ENCODE measurements at regions not wholly inside any gene's neighbourhood (a gene's known extent, or its start where the extent isn't known, plus 50 kb on each side); places are given as distances from the start of the nearest gene placed in this dataset.
"Not testable (repeated sequence)": the region's sequence is repeated elsewhere in the genome, so short reads cannot be mapped to it uniquely, and the experiment has no call there.

DNA sequence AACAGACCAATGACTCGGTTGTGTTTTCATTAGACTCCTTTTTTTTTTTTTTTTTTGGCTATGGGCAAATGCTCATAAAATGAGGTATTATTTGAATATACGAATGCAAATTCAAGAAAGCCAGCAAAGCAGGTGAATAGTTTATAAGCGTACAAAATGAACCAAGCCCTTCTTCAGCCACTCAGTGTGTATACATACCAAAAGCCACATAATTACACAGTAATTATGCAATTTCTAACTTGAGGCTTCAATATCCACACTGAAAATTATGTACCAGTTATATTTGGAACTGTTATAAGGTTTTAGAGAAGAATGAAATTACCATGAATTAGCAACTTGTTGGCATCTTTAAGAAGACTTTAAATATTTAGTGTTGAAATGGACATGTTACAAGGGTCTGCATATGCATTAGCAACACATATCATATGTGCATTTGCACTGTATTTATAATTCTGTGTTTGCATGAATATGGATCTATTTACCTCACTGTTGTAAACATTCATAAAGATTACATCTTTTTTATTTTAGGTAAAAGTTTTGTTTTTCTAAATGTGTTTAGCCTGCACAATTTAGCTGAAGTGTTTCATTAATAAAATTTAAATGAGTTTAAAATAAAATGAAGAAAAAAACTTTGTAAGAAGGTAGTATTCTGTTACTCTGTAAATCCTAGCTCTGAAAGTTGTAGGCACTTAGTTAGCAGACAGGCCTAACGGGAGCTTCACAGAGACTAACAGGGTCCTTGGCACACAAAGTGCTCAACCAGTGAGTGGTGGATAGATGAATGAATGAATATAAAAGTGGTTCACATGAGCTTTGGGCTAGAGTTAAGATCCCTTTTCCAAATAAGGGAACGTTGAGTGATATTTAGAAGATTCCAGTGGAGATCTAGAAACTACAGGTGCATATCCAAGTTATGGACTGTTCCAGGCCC is 241.0 kb upstream of the NFIA start:
- Histone ChIP-seq H3K4me3 (no peak overlapping the region), H3K27me3 (no peaks in the 10 kb centered on the region), H3K9me3 (replicated peaks) (no peaks in the 10 kb centered on the region), H3K36me3 (no peaks in the 10 kb centered on the region), H3K27ac (no peak overlapping the region), H3K4me1 (no peaks in the 10 kb centered on the region)
- no peak for DNase-seq

DNA sequence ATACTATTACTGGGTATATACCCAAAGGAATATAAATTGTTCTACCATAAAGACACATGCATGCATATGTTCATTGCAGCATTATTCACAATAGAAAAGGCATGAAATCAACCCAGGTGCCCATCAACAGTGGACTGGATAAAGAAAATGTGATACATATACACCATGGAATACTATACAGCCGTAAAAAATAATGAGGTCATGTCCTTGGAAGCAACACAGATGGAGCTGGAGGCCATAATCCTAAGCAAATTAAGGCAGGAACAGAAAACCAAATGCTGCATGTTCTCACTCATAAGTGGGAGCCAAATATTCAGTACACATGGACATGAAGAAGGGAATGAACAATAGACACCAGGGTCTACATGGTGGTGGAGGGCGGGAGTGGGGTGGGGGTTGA is 241.9 kb upstream of the NFIA start:
- not testable (repeated sequence) for H3K36me3 ChIP-seq; H3K4me1 ChIP-seq; H3K27ac ChIP-seq; DNase-seq; H3K4me3 ChIP-seq; H3K27me3 ChIP-seq; H3K9me3 ChIP-seq (replicated peaks)

DNA sequence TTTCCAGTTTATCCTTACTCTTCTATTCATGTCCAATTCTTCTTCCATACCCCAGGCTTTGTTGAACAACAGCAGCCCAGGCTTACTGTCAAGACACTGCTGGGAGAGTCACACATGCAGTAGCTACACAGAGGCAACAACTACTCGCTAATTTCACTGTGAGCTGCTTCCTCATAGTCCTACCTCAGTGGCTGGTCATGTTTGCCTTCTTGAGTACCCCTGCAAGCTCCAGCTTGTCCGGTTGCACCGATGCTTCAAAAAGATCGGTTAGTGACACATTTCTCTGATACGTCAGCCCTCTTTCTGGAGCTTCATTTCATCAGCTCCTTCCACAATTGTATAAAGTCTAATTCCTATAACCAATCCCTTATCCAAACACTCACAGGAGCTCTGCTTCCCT is 246.7 kb upstream of the NFIA start:
- Histone ChIP-seq H3K27ac (no peak overlapping the region), H3K36me3 (no peaks in the 10 kb centered on the region), H3K4me1 (no peaks in the 10 kb centered on the region), H3K27me3 (no peaks in the 10 kb centered on the region), H3K9me3 (replicated peaks) (no peaks in the 10 kb centered on the region), H3K4me3 (no peak overlapping the region)
- DNase-seq: no peak

DNA sequence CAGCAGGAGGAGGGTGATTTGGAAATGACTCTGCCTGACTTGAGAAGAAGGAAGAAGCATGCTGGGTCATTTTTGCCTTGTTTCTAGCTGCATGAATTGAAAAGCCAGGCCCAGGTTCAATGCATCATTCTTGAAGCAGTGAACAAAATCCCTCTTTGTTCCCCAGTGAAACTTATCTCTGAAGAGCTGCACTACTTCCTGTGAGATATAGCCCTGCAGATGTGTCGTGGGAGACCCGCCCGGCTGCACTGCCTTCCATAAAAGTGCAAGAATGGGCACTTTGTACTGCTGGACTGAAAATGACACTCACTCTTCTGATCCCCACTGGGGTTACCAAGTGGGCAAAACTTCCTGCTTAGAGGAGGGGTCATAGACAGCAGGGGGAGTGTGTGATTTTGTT is 249.2 kb upstream of the NFIA start:
- Histone ChIP-seq H3K9me3 (replicated peaks) (no peaks in the 10 kb centered on the region), H3K4me1 (no peaks in the 10 kb centered on the region), H3K4me3 (no peak overlapping the region), H3K27ac (no peak overlapping the region), H3K27me3 (no peaks in the 10 kb centered on the region), H3K36me3 (no peaks in the 10 kb centered on the region)
- peak in 1 of 2 experiments; percentile 33 for DNase-seq

DNA sequence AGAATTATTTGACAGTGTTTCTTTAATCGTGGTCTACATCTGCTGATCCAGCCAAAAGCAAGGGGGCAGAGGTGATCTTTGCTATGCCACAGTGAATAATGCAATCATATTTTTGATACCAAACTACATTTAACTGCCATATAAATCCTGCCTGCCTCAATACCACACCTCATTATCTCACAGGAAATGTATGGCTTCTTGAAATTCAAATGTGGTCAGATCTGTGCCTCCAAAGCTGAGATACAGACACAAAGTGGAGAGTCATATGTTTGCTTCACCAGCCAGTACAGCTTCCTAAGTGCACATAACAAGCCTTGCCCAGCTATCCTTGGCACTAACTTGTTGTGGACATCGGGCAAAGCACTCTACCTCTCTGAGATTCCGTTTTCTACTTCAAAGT is 250.0 kb upstream of the NFIA start:
- DNase-seq: no peak
- Histone ChIP-seq H3K4me3 (no peak overlapping the region), H3K27ac (no peak overlapping the region), H3K36me3 (no peaks in the 10 kb centered on the region), H3K4me1 (no peaks in the 10 kb centered on the region), H3K9me3 (replicated peaks) (no peaks in the 10 kb centered on the region), H3K27me3 (no peaks in the 10 kb centered on the region)

DNA sequence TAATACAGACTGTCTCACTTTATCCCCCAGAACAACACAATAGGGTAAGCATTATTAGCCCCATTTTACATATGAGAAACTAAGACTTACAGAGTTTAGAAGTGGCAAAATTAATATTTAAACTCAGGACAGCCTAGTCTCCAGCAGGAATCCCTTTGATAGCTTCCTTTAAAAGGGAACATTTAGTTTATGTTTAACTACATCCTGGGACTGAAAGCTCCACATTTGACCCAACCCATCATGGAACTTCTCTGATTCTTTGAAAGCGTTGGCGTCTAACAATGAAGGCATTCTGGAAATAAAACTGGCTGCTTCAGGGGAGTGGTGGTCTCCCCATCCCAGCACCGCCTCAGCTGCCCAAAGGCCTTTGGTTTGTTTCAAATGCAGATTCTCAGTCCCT is 250.6 kb upstream of the NFIA start:
- Histone ChIP-seq H3K27ac (no peak overlapping the region), H3K9me3 (replicated peaks) (no peaks in the 10 kb centered on the region), H3K4me3 (no peak overlapping the region), H3K27me3 (no peaks in the 10 kb centered on the region), H3K4me1 (no peaks in the 10 kb centered on the region), H3K36me3 (no peaks in the 10 kb centered on the region)
- DNase-seq: no peak

DNA sequence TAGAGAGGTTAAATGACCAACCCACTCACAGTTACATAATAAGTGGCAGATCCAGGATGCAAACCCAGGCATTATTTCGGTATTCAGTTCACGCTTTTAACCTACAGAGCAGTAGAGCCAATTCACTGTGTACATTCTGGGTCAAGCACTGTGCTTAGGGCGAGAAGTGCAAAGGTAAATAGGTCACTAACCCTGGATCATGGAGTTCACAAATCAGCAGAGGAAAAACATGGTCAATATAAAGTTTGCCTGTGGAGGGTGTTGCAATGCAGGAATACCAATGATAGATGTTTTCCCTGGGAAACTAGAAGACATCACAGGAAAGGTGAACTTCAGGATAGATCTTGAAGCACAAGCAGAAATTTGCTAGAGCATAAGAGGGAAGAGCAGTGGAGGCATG is 253.4 kb upstream of the NFIA start:
- H3K27ac ChIP-seq: no peak overlapping the region
- H3K4me1 ChIP-seq: no peaks in the 10 kb centered on the region
- no peaks in the 10 kb centered on the region for H3K36me3 ChIP-seq
- H3K9me3 ChIP-seq (replicated peaks): no peaks in the 10 kb centered on the region
- H3K4me3 ChIP-seq: no peak overlapping the region
- H3K27me3 ChIP-seq: no peaks in the 10 kb centered on the region
- DNase-seq: no peak

DNA sequence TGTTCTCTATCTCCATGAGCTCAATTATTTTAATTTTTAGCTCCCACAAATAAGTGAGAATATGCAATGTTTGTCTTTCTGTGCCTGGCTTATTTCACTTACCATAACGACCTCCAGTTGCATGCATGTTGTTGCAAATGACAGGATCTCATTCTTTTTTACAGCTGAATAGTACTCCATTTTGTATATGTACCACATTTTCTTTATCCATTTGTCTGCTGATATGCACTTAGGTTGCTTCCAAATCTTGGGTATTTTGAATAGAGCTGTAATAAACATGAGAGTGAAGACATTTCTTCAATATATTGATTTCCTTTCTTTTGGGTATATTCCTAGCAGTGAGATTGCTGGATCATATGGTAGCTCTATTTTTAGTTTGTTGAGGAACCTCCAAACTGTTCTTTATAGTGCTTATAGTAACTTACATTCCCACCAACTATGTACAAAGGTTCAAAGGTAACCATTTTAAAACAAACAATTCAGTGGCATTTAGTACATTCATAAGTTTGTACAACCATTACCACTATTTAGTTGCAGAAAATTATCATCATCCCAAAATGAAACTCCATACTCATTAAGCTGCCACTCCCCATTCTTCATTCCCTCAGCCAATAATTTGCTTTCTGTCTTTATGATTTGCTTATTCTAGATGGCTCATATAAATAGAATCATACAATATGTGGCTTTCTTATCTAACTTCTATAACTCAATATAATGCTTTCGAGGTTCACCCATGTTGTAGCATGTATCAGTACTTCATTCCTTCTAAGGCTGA is 255.9 kb upstream of the NFIA start:
- Histone ChIP-seq H3K27ac (no peak overlapping the region), H3K9me3 (replicated peaks) (no peaks in the 10 kb centered on the region), H3K27me3 (no peaks in the 10 kb centered on the region), H3K4me1 (no peaks in the 10 kb centered on the region), H3K4me3 (no peak overlapping the region), H3K36me3 (no peaks in the 10 kb centered on the region)
- DNase-seq: no peak

DNA sequence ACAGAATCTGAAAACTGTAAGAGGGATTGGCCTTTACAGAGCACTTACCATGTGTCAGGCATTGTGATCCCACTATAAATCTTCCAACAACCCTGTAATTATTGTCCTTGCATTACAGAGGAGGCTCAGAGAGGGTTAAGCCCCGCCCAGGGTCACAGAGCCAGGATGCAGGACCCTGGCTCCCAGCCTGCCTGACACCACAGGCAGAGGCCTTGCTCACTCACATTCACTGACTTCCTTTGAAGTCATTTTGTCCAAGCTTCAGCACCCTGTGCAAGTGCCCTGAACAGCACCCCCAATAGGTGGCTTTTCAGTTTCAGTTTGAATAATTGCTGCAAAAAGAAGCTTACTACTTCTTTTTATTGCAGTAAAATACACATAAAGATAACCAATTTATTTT is 256.8 kb upstream of the NFIA start:
- no peak overlapping the region for H3K27ac ChIP-seq
- H3K4me1 ChIP-seq: no peaks in the 10 kb centered on the region
- H3K27me3 ChIP-seq: no peaks in the 10 kb centered on the region
- H3K9me3 ChIP-seq (replicated peaks): no peaks in the 10 kb centered on the region
- DNase-seq: no peak
- no peak overlapping the region for H3K4me3 ChIP-seq
- H3K36me3 ChIP-seq: no peaks in the 10 kb centered on the region

DNA sequence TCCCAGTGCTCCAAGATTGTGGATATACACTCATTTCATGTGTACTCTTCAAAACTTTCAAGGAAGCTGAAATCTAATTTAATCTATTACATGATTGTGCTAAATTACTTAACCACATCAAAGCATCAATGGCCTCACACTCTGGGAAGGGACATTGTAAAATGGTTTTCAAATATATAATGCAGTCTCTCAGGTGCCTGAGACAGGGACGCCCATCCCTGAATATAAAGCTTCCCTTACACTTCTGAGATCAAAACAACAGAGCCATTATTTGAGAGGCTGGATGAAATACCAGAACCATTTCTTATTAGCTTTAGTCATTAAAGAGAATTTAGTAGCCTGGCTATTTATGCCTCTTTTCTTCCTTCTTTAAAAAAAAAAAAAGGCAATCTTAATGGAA is 259.2 kb upstream of the NFIA start:
- H3K27ac ChIP-seq: no peak overlapping the region
- H3K9me3 ChIP-seq (replicated peaks): no peaks in the 10 kb centered on the region
- H3K27me3 ChIP-seq: no peaks in the 10 kb centered on the region
- H3K4me1 ChIP-seq: no peaks in the 10 kb centered on the region
- no peaks in the 10 kb centered on the region for H3K36me3 ChIP-seq
- no peak overlapping the region for H3K4me3 ChIP-seq
- DNase-seq: no peak

DNA sequence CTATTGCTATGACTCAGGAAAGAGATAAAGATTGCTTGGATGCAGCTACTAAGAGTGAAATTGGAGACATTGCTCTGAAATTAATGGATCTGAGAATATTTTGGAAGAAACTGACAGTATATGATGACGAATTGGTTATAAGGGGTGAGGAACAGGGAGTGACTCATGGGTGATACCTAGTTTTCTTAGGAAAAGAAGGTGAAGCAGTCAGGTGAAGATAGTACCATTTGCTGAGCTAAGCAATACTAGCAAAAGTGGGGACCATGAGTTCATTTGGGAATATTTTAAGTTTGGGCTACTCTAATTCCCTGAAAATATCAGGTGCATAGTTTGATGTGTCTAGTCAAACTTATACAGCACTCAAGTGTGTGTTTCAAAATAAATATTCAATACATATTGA is 260.1 kb upstream of the NFIA start:
- H3K27ac ChIP-seq: no peak overlapping the region
- H3K4me3 ChIP-seq: no peak overlapping the region
- H3K27me3 ChIP-seq: no peaks in the 10 kb centered on the region
- H3K4me1 ChIP-seq: no peaks in the 10 kb centered on the region
- no peaks in the 10 kb centered on the region for H3K9me3 ChIP-seq (replicated peaks)
- no peaks in the 10 kb centered on the region for H3K36me3 ChIP-seq
- DNase-seq: no peak

DNA sequence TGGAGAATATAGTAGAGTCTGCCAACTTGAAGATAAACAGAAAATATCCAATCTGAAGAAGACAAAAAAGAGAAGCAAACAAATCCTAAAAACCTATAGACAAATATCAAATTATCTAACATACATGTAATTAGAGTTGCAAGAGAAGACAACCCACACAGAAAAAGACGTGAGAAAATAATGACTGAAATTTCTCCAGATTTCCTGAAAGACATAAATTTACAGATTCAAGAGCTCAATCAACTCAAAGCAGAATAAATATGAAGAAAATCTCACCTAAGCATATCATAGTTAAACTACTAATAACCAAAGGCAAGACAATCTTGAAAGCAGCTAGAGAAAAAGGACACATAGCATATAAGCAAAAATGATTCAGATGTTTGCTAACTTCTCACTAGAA is 261.2 kb upstream of the NFIA start:
- H3K9me3 ChIP-seq (replicated peaks): no peaks in the 10 kb centered on the region
- no peaks in the 10 kb centered on the region for H3K4me1 ChIP-seq
- H3K27ac ChIP-seq: no peak overlapping the region
- no peaks in the 10 kb centered on the region for H3K27me3 ChIP-seq
- no peaks in the 10 kb centered on the region for H3K36me3 ChIP-seq
- no peak overlapping the region for H3K4me3 ChIP-seq
- no peak for DNase-seq

DNA sequence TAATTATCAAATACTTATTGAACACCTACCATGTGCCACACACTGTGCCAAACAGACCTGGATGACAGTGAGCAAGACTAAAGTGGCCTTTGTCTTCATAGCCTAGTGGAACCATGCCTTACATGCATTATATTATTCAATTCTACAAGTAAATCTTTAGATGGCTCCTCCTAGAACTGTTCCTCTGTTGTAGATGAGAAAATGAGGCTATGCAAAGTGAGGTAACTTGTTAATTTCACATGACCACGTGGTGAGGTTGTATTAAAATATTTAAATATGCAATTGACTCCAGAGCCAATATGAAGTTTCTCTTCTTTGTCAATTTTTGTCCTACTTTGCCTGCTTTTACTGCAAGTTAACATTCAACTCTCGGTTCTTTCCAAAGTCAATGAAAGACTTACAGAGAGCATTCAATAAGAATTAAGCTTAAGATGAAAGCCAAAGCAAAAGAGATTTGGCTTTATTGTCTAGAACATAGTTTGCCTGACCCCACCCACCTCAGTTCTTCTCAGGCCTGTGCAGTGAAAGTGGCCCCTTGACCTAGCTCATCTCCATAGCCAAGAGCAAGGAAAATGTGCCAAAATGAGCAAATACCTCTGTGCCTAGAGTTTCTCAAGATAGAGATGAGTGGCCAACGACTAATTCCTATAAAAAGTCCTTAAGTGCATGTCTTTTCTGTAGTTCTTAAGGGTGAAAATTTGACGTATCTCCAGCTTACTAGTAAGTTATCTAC is 263.2 kb upstream of the NFIA start:
- H3K4me3 ChIP-seq: no peak overlapping the region
- H3K27me3 ChIP-seq: no peaks in the 10 kb centered on the region
- no peak for DNase-seq
- H3K27ac ChIP-seq: no peak overlapping the region
- H3K4me1 ChIP-seq: no peaks in the 10 kb centered on the region
- no peaks in the 10 kb centered on the region for H3K9me3 ChIP-seq (replicated peaks)
- H3K36me3 ChIP-seq: no peaks in the 10 kb centered on the region

DNA sequence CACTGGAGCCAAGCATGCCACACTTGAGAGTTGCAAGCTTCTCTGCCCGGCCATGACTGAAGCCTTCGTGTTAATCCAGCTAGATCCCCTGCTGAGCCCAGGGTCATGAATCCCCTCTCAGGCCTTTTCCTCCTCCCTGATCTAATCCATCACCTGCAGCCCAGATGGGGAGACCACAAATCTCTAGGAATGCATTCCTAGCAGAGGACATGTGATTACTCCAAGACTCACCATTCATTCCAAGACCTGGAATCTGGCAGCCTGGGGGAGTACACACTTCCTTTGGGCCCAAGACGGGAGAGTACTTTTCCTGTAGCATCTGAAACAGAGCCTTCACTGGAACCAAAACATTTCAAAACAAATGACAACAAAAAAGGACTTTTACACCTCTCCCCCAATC is 269.3 kb upstream of the NFIA start:
- no peak for DNase-seq
- Histone ChIP-seq H3K27ac (no peak overlapping the region), H3K4me1 (no peaks in the 10 kb centered on the region), H3K27me3 (no peaks in the 10 kb centered on the region), H3K36me3 (no peaks in the 10 kb centered on the region), H3K9me3 (replicated peaks) (no peaks in the 10 kb centered on the region), H3K4me3 (no peak overlapping the region)

Data from SJCRH30 (cell line).